Ovary (tissue), 7 donors: ENCODE measurements at regions not wholly inside any gene's neighbourhood (a gene's known extent, or its start where the extent isn't known, plus 50 kb on each side); places are given as distances from the start of the nearest gene placed in this dataset.

Source experiments
- DNase-seq, 5 donors: peaks; one replicate each; pipeline ENCODE4 v3.0.0-alpha.2; 2019 to 2020
- H3K27ac ChIP-seq, 2 donors: fragments of 200-600 bp; one replicate each; pipeline versions ENCODE4 v1.5.1 to v1.8.0; 2019 to 2022
- H3K27me3 ChIP-seq: fragments of 200-600 bp; one replicate; pipeline ENCODE4 v1.8.0; 2022
- H3K36me3 ChIP-seq: fragments of 200-600 bp; sonication (generic); one replicate; pipeline ENCODE4 v1.5.1; 2019
- H3K4me1 ChIP-seq: one replicate; pipeline ENCODE4 v1.8.1; 2013; ENCODE audit warnings: mild to moderate bottlenecking, moderate library complexity; ENCODE audit not compliant: insufficient read depth
- H3K4me3 ChIP-seq: fragments of 200-600 bp; sonication (generic); one replicate; pipeline ENCODE4 v1.5.1; 2017
- H3K9me3 ChIP-seq, 2 donors: fragments of 200-600 bp in 1 of 2; sonication (generic) in 1 of 2; one replicate each; pipeline versions ENCODE4 v1.5.1 to v1.8.1; 2013 to 2019; ENCODE audit warnings: mild to moderate bottlenecking in 1 of 2, moderate library complexity in 1 of 2
- CTCF ChIP-seq, 3 donors: fragments of 450-650 bp in 2 of 3; fragments of 200-600 bp in 1 of 3; IDR thresholded peaks; one replicate each; pipeline versions ENCODE4 v1.5.1 to v1.8.0; 2016 to 2022; ENCODE audit warnings: antibody characterized with exemption in 3 of 3, mild to moderate bottlenecking in 1 of 3
- EP300 ChIP-seq: sonication (generic); formaldehyde crosslinking; IDR thresholded peaks from one replicate; pipeline ENCODE4 v1.6.1; 2017; ENCODE audit warnings: antibody characterized with exemption
- POLR2A ChIP-seq: fragments of 450-650 bp; IDR thresholded peaks from one replicate; pipeline ENCODE4 v1.6.1; 2017; ENCODE audit warnings: antibody characterized with exemption, mild to moderate bottlenecking, moderate library complexity
- WGBS, 3 donors: extraction: QIAGEN DNeasy Blood & Tissue Kit in 1 of 3; methylation state at CpG; one replicate each; pipeline versions ENCODE4 v1.1.5 to v1.1.7; 2013 to 2017; 5-methylcytosine and 5-hydroxymethylcytosine counted together
- intact Hi-C, 4 donors: fragments of 100-400 bp; cut with DNase I; formaldehyde crosslinking; loops; one replicate each; pipeline versions ENCODE4 v1.11.0 to v1.15.1; 2022 to 2023
- donor health status: DM: no; HTN: no; CAD: no; lungs with moderate emphysema.
- donor health status: DM: no; HTN: no; CAD: no.
- donor health status: Bipolar disorder and iron deficiency.
- donor health status: DM: no; HTN: no; CAD: no.
- donor health status: DM: yes; HTN: yes; CAD: no.

- 95 to 100% (median 96%) methylated on average over 1 of the region's 1 CpG for WGBS, 3 donors
- Histone ChIP-seq H3K27me3 (no peaks in the 10 kb centered on the region), H3K36me3 (no peaks in the 10 kb centered on the region), H3K4me1 (peaks cover 2% of the 10 kb centered on the region), H3K9me3 (no peaks in the 10 kb centered on the region), H3K4me3 (no peak overlapping the region), H3K27ac (no peak overlapping the region)
- no peak for TF ChIP-seq POLR2A
- TF ChIP-seq EP300 = no peak
- no peak for TF ChIP-seq CTCF (IDR thresholded peaks at IDR 0.05)
- no peak for DNase-seq
- intact Hi-C loops = loop anchor here in 1 of 4 donors (5.0 kb wide), 1 partner anchor 336 kb away; the partner anchor contains the start of gene NFKBIZ
Observed at GRCh38 chr3:102183186-102183585, 251.6 kb upstream of the ZPLD1 start.

GRCh38 chr3:102183623-102184022, 251.2 kb upstream of the ZPLD1 start:
- Histone ChIP-seq H3K9me3 (no peaks in the 10 kb centered on the region), H3K27me3 (no peaks in the 10 kb centered on the region), H3K4me1 (peaks cover 2% of the 10 kb centered on the region), H3K36me3 (no peaks in the 10 kb centered on the region), H3K4me3 (no peak overlapping the region), H3K27ac (no peak overlapping the region)
- no peak for TF ChIP-seq POLR2A
- no peak for TF ChIP-seq CTCF (IDR thresholded peaks at IDR 0.05)
- TF ChIP-seq EP300 = no peak
- intact Hi-C loops = loop anchor here in 1 of 4 donors (5.0 kb wide), 1 partner anchor 336 kb away; the partner anchor contains the start of gene NFKBIZ
- no peak for DNase-seq
- 93 to 97% (median 93%) methylated on average over 1 of the region's 1 CpG for WGBS, 3 donors

- Histone ChIP-seq H3K4me3 (no peak overlapping the region), H3K27me3 (no peaks in the 10 kb centered on the region), H3K36me3 (no peaks in the 10 kb centered on the region), H3K4me1 (peaks cover 4% of the 10 kb centered on the region), H3K9me3 (no peaks in the 10 kb centered on the region), H3K27ac (no peak overlapping the region)
- intact Hi-C loops = no loop called here
- no peak for DNase-seq
- 72 to 79% (median 74%) methylated on average over 2 of the region's 2 CpGs for WGBS, 3 donors
- TF ChIP-seq POLR2A (no peak), CTCF (IDR thresholded peaks at IDR 0.05) (no peak), EP300 (no peak)
Observed at GRCh38 chr3:102189541-102189940, 245.3 kb upstream of the ZPLD1 start.

GRCh38 chr3:102189956-102190723, 244.7 kb upstream of the ZPLD1 start:
- peaks cover 4% of the 10 kb centered on the region for H3K4me1 ChIP-seq
- no peak for TF ChIP-seq CTCF (IDR thresholded peaks at IDR 0.05)
- TF ChIP-seq EP300 = no peak
- no peak for TF ChIP-seq POLR2A
- peak in 4 of 5 donors; percentile 26 to 56 (median 36) for DNase-seq
- H3K27me3 ChIP-seq = no peaks in the 10 kb centered on the region
- no peaks in the 10 kb centered on the region for H3K36me3 ChIP-seq
- H3K27ac ChIP-seq = peak overlapping the region in 1 of 2 donors; percentile 12
- WGBS, 3 donors = 39 to 59% (median 39%) methylated on average over 7 of the region's 7 CpGs
- no peak overlapping the region for H3K4me3 ChIP-seq
- H3K9me3 ChIP-seq = no peaks in the 10 kb centered on the region
- intact Hi-C loops = no loop called here
